ENCODE measurements at regions not wholly inside any gene's neighbourhood (a gene's known extent, or its start where the extent isn't known, plus 50 kb on each side); places are given as distances from the start of the nearest gene placed in this dataset.
"Not testable (repeated sequence)": the region's sequence is repeated elsewhere in the genome, so short reads cannot be mapped to it uniquely, and the experiment has no call there.

DNA sequence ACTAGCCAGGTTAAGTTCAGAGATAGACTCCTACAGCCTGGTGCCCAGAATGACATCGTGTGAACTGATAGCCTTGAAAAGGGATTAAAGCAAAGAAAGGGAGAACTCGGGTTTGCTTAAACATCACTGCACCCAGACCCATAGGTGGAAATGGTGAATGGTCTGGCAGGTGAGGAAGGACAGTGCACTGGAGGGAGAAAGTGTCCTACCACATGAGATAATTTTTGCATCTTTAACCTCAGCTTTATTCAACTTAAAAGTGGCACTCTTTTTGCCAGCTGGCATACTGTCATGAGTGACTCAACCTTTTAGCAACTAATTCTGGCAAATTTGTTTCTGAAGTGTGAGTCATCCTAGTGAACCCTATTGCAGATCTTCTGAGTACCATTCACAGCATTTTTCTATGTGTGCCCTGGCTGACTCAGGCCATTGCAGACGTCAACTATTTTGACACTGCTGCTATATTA lies 53.0 kb upstream of the DAPP1 start:
- Histone ChIP-seq H3K27ac (no peak overlapping the region), H3K4me3 (no peak overlapping the region), H3K36me3 (no peaks in the 10 kb centered on the region), H3K9me3 (replicated peaks) (0 out of 2 replicates have a peak, but pooled peaks cover 3% of the 10 kb centered on the region), H3K27me3 (replicated peaks) (no peaks in the 10 kb centered on the region), H3K4me1 (replicated peaks) (peaks cover 12% of the 10 kb centered on the region)
- DNase-seq (ENCODE audit: low read depth in 1 of 2, low spot score in 2 of 2) = peak; percentile 62 to 75

DNA sequence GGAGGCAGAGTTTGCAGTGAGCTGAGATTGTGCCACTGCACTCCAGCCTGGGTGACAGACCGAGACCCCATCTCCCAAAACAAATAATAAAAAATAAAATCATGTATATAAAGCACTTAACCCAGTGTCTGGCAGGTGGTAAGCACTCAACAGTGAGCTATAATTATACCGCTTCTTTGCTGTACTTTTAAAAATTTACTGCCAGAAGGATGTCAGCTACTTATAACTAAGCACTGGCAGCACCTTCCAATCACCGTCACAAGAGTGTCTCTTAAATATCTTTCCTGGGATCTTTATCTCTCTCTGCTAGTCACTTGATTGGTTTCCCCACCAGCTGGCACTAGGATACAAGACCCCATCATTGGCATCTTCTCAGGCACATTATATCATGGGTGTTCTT lies 53.9 kb upstream of the DAPP1 start:
- Histone ChIP-seq H3K27me3 (replicated peaks) (no peaks in the 10 kb centered on the region), H3K27ac (no peak overlapping the region), H3K4me3 (no peak overlapping the region), H3K9me3 (replicated peaks) (0 out of 2 replicates have a peak, but pooled peaks cover 3% of the 10 kb centered on the region), H3K36me3 (no peaks in the 10 kb centered on the region), H3K4me1 (replicated peaks) (peaks cover 12% of the 10 kb centered on the region)
- DNase-seq (ENCODE audit: low read depth in 1 of 2, low spot score in 2 of 2) = no peak

DNA sequence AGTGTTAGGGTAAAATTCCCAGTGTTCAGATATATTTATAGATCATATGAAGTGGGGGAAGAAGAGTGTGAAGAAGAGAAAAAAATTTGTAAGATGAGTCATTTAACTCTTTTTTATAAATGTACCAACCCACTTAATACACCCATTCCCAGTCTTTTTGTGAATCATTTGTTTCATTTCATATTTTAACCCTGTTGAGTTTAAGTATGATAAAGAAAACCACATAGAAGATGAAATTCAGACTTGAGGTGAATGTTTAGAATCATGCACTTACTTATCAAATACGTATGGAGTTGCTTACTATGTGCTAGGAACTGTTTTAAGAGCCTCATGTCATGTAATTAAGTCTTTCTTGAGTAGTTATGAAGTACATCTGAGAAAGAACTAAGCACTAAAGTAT lies 56.6 kb upstream of the DAPP1 start:
- H3K4me3 ChIP-seq = no peak overlapping the region
- H3K27ac ChIP-seq = no peak overlapping the region
- H3K27me3 ChIP-seq (replicated peaks) = no peaks in the 10 kb centered on the region
- H3K36me3 ChIP-seq = no peaks in the 10 kb centered on the region
- H3K4me1 ChIP-seq (replicated peaks) = peaks cover 12% of the 10 kb centered on the region
- no peak for DNase-seq (ENCODE audit: low read depth in 1 of 2, low spot score in 2 of 2)
- 0 out of 2 replicates have a peak, but pooled peaks cover 3% of the 10 kb centered on the region for H3K9me3 ChIP-seq (replicated peaks)

DNA sequence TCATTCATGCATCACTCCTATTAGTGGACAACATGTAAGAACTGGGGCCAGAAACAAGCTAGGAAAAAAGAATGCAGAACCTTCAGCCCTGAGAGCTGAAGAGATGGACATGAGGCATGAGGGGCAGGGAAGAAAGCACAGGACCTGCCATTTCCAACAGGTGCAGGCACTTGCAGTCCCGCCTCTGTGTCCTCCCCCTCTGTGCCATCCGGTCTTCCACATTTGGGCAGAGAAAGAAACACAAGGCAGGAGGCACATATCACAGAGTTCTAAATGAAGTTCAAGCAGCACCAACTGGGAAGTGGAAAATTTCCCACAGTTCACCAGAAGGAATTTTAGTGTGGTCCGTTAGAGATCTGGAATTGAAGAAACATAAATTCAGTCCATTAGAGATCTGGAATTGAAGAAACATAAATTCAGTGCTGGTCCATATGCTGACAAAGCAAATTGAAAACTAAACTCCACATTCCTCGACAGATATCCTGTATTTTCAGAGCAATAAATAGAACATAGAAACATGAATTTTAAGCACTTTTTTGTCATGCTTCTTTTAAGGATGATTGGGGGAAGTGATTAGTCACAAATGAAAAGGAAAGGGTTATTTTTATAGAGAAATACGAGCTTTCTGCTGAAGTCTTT lies 57.2 kb upstream of the DAPP1 start:
- H3K27me3 ChIP-seq (replicated peaks) = no peaks in the 10 kb centered on the region
- no peak overlapping the region for H3K27ac ChIP-seq
- H3K4me3 ChIP-seq = no peak overlapping the region

DNA sequence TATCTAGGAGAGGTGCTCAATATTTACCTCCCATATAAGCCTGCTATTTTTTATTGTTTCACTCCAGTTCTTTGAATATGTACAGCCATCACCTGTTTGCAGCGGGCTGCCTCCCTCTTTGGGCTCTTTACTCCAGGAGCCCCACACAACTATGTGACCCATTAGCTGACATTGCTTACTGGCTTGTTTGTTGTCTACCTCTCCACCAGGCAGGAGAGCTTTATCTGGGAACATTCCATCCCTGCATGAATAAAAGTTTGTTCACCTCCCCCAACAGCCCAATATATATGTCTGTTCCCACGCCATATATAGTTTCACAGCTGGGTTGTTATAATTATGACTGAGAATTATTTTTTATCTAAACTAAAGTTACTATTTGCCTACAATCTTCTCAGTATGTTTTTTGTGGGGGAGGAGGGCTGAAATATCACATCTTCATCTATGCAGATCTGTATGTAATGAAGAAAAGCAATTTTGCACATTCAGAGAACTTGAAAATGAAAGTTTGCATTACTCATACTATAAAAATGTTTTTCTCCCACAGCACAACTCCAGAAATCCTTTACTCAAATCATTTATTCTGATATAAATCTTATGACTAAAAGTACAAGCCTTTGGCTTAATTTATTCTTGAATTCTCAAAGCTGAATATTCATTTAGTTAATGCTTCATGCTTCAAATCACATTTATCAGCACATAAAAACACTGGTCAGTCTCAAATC lies 61.2 kb upstream of the DAPP1 start:
- H3K4me3 ChIP-seq = no peak overlapping the region
- no peaks in the 10 kb centered on the region for H3K36me3 ChIP-seq
- peak in 1 of 2 experiments; percentile 12 for DNase-seq (ENCODE audit: low read depth in 1 of 2, low spot score in 2 of 2)
- H3K27me3 ChIP-seq (replicated peaks) = no peaks in the 10 kb centered on the region
- H3K27ac ChIP-seq = no peak overlapping the region
- no peaks in the 10 kb centered on the region for H3K9me3 ChIP-seq (replicated peaks)
- H3K4me1 ChIP-seq (replicated peaks) = no peaks in the 10 kb centered on the region

More for the DNA sequence above, 57.2 kb upstream of the DAPP1 start:
- peaks cover 10% of the 10 kb centered on the region for H3K4me1 ChIP-seq (replicated peaks)
- DNase-seq (ENCODE audit: low read depth in 1 of 2, low spot score in 2 of 2) = no peak
- H3K36me3 ChIP-seq = no peaks in the 10 kb centered on the region
- H3K9me3 ChIP-seq (replicated peaks) = 0 out of 2 replicates have a peak, but pooled peaks cover 3% of the 10 kb centered on the region

DNA sequence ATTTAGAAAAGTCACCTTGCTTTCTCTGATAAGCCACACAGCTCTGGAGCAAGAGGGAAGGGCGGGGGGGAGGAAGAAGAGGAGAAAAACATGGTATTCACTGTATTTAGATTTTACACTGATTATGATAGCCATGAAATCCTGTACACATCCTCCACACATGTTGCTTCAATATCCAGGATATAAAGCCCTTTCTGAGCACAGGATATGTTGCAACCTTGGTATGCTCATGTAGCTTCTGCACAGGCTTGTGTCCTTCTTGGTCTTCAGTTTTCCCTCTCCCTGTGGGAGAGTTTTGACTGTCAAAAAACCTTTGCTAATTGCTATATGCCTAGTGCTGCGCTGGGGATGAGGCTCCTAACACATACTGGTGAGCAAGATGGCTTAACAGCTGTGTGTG lies 61.9 kb upstream of the DAPP1 start:
- no peak overlapping the region for H3K27ac ChIP-seq
- H3K9me3 ChIP-seq (replicated peaks) = no peaks in the 10 kb centered on the region
- no peak overlapping the region for H3K4me3 ChIP-seq
- H3K4me1 ChIP-seq (replicated peaks) = no peaks in the 10 kb centered on the region
- no peaks in the 10 kb centered on the region for H3K36me3 ChIP-seq
- no peaks in the 10 kb centered on the region for H3K27me3 ChIP-seq (replicated peaks)
- DNase-seq (ENCODE audit: low read depth in 1 of 2, low spot score in 2 of 2) = no peak

DNA sequence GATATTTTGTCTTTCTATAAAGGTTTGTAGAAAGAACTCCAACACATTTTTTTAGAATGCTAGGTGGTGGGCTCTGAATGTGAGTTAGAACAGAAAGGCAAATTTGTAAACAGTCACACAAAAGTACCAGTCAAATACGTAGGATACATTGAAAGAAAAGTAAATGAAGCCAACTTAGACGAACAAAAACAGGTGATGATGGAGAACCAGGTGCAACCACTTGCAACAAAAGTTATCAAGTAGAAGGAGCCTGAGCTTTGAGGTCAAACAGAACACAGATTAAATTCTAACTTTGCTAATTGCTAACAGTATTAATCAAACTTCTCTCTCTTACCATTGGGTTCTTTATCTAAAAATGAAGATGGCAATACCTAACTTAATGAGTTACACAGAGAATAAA lies 62.7 kb upstream of the DAPP1 start:
- Histone ChIP-seq H3K4me3 (no peak overlapping the region), H3K27me3 (replicated peaks) (no peaks in the 10 kb centered on the region), H3K9me3 (replicated peaks) (no peaks in the 10 kb centered on the region), H3K4me1 (replicated peaks) (no peaks in the 10 kb centered on the region), H3K27ac (no peak overlapping the region), H3K36me3 (no peaks in the 10 kb centered on the region)
- DNase-seq (ENCODE audit: low read depth in 1 of 2, low spot score in 2 of 2) = no peak

DNA sequence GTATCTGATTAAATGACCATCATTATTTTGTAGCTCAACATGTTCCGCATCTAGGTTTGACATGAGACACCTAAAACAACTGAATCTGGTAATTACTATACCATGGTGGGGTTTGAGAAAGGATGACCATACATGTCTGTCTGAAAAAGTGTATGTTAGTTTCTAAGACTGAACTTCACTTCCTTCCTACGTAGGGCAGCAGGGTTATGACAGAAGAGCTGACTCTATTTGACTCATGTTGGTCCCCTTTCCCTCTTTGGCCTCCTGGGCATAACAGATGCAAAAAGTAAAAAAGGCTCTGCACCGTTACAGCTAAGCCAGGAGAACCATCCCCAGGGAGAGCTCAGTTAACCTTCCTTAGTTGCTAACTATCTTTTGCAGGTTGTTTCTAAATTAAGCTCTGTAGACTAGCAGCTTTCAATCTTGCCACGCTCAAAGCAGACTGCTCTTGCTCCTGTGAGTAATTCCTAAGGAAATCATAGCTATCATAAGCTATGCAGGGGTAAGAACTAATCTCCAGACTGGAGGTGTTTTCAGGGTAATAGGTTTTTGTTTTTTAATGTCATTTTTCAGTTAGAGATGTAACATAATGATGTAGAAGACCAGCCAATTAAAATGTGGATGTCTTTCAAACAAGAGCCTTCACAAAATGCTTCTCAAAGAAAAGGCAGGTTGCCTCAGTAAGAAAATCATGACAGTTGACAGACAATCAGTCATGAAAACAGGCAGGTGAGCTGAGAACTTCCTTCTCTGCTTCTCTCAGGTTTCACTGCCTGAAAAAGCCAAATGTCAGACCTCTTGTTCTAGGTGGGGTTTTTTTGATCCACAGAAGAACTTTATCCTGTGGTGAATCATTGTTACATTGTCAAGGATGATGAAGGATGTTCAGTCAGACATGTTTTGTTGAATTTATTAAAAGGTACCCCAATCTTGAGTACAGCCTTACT lies 66.9 kb upstream of the DAPP1 start:
- Histone ChIP-seq H3K4me1 (replicated peaks) (no peaks in the 10 kb centered on the region), H3K9me3 (replicated peaks) (no peaks in the 10 kb centered on the region), H3K4me3 (no peak overlapping the region), H3K36me3 (no peaks in the 10 kb centered on the region), H3K27ac (no peak overlapping the region), H3K27me3 (replicated peaks) (no peaks in the 10 kb centered on the region; the same call in 1 of the 2 replicates)
- no peak for DNase-seq (ENCODE audit: low read depth in 1 of 2, low spot score in 2 of 2)

DNA sequence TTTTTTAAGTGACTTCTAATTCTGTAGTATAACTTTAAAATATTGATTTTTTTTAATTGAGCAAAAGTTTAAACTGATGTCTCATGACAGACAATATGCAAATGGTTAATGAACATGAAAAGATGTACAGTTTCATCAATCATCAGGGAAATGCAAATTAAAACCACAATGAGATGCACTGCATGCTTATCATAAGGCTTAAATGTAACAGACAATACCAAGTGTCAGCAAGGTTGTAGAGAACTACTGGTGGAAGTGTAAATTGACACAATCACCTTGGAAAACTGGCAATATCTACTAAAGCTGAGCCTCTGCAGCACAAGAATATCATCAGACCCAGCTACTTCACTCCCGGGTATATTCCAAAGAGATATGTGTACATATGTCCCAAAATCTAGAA lies 70.2 kb upstream of the DAPP1 start:
- H3K4me1 ChIP-seq (replicated peaks) = no peaks in the 10 kb centered on the region
- DNase-seq (ENCODE audit: low read depth in 1 of 2, low spot score in 2 of 2) = no peak
- no peaks in the 10 kb centered on the region for H3K36me3 ChIP-seq
- no peak overlapping the region for H3K4me3 ChIP-seq
- no peaks in the 10 kb centered on the region for H3K9me3 ChIP-seq (replicated peaks)
- no peak overlapping the region for H3K27ac ChIP-seq
- no peaks in the 10 kb centered on the region; the same call in 1 of the 2 replicates for H3K27me3 ChIP-seq (replicated peaks)

DNA sequence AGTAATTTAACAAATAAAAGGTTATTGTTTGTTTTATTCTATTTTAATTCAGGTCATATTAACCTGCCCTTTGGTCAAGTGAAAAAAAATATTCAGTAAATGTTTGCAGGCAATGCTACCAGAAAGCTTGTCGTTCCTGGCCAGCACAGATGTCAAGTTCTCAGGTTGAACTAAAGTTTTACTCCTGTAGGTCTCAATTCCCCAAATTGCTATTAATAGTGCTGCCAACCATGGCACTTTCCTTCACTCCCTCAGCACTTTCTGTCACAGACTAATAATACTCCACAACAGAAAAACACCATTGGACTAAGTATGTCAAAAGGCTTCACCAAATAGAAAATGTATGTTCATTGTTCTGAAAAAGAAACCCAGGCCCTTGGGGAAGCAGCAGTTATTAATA lies 79.2 kb upstream of the C4orf54 start:
- no peaks in the 10 kb centered on the region for H3K9me3 ChIP-seq (replicated peaks)
- DNase-seq (ENCODE audit: low read depth in 1 of 2, low spot score in 2 of 2) = no peak
- no peak overlapping the region for H3K27ac ChIP-seq
- no peaks in the 10 kb centered on the region for H3K27me3 ChIP-seq (replicated peaks)
- no peaks in the 10 kb centered on the region for H3K36me3 ChIP-seq
- no peaks in the 10 kb centered on the region for H3K4me1 ChIP-seq (replicated peaks)
- H3K4me3 ChIP-seq = no peak overlapping the region

DNA sequence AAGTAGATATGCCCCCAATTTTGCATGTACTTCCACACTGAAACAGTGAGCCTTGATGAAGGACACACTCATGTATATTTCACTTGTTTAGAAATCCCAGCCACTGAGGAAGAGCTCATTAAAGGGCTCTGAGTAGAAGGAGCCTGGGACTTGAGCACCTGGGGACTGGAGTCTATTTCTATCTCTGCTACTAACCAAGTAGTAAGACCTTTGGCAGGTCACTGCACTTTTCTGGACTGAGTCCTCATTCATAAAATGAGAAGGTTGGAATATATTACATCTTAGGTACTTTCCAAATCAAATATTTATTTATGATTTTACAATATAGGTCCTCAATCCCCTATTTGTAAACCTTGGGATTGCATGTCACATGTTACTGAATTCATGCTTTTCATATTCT lies 78.2 kb upstream of the C4orf54 start:
- no peak overlapping the region for H3K27ac ChIP-seq
- DNase-seq (ENCODE audit: low read depth in 1 of 2, low spot score in 2 of 2) = no peak
- no peaks in the 10 kb centered on the region for H3K27me3 ChIP-seq (replicated peaks)
- no peaks in the 10 kb centered on the region for H3K9me3 ChIP-seq (replicated peaks)
- no peak overlapping the region for H3K4me3 ChIP-seq
- no peaks in the 10 kb centered on the region for H3K4me1 ChIP-seq (replicated peaks)
- no peaks in the 10 kb centered on the region for H3K36me3 ChIP-seq

DNA sequence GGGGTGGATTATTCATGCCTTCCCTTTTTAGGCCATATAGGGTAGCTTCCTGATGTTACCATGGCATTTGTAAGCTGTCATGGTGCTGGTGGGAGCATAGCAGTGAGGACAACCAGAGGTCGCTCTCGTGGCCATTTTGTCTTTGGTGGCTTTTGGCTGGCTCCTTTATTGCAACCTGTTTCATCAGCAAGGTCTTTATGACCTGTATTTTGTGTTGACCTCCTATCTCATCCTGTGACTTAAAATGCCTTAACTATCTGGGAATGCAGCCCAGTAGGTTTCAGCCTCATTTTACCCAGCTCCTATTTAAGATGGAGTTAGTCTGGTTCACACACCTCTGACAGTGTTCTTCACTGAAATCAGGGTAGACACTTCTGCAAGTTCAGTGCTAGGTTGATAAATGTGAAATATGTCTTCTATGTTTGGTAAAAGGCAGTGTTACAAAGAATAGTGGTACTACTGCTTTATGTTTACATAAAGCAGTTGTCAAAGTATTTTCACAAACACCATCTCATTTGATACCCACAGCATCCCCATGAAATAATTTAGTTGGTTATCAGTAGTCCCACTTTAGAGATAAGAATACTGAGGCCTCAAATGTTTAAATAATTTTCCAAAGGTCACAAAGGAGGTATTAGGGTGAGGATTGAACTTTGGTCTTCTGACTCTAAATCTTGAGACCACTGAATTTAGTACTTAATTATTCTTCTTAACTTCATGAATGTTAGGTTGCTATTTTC lies 77.1 kb upstream of the C4orf54 start:
- DNase-seq (ENCODE audit: low read depth in 1 of 2, low spot score in 2 of 2) = no peak
- H3K36me3 ChIP-seq = no peaks in the 10 kb centered on the region
- no peaks in the 10 kb centered on the region for H3K9me3 ChIP-seq (replicated peaks)
- H3K27ac ChIP-seq = no peak overlapping the region
- no peaks in the 10 kb centered on the region for H3K27me3 ChIP-seq (replicated peaks)
- no peaks in the 10 kb centered on the region for H3K4me1 ChIP-seq (replicated peaks)
- H3K4me3 ChIP-seq = no peak overlapping the region

DNA sequence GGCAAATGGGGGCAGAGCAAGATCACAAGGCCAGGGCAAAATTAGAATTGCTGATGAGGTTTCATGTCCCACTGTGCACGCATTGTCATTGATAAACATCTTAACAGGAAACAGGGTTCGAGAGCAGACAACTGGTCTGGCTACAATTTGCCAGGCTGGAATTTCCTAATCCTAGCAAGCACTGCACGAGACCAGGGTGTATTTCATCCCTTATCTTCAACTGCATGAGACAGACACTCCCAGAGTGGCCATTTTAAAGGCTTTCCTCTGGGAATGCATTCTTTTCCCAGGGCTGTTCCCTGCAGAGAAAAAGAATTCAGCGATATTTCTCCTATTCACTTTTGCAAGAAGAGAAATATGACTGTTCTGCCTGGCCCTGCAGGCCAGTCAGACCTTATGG lies 75.8 kb upstream of the C4orf54 start:
- not testable (repeated sequence) for H3K9me3 ChIP-seq (replicated peaks); H3K27ac ChIP-seq; H3K36me3 ChIP-seq; H3K4me3 ChIP-seq; H3K27me3 ChIP-seq (replicated peaks); DNase-seq (ENCODE audit: low read depth in 1 of 2, low spot score in 2 of 2); H3K4me1 ChIP-seq (replicated peaks)
